H9 (cell line): ENCODE measurements at regions not wholly inside any gene's neighbourhood (a gene's known extent, or its start where the extent isn't known, plus 50 kb on each side); places are given as distances from the start of the nearest gene placed in this dataset.
"Not testable (repeated sequence)": the region's sequence is repeated elsewhere in the genome, so short reads cannot be mapped to it uniquely, and the experiment has no call there.

Experiments
- DNase-seq: peaks from one replicate; pipeline ENCODE4 v3.0.0-alpha.2; 2017
- H2AFZ ChIP-seq: one replicate; pipeline ENCODE4 v1.6.1; 2013; ENCODE audit warnings: mild to moderate bottlenecking, low read length, control low read depth, moderate library complexity
- H2AK5ac ChIP-seq: 2 replicates; pipeline ENCODE4 v1.6.1; 2013; ENCODE audit warnings: low read length, control low read depth, mixed read lengths; ENCODE audit not compliant: insufficient read length
- H2BK120ac ChIP-seq: one replicate; pipeline ENCODE4 v1.6.1; 2013; ENCODE audit warnings: low read depth, mild to moderate bottlenecking, low read length, control low read depth, inconsistent platforms; ENCODE audit not compliant: poor library complexity, severe bottlenecking
- H2BK12ac ChIP-seq: 2 replicates; pipeline ENCODE4 v1.6.1; 2013; ENCODE audit warnings: low read length, control low read depth, mixed read lengths, low read depth; ENCODE audit not compliant: insufficient read length
- H2BK15ac ChIP-seq: 2 replicates; pipeline ENCODE4 v1.6.1; 2013; ENCODE audit warnings: low read depth, low read length, control low read depth
- H2BK20ac ChIP-seq: one replicate; pipeline ENCODE4 v1.6.1; 2013; ENCODE audit warnings: low read depth, mild to moderate bottlenecking, low read length, control low read depth, inconsistent platforms; ENCODE audit not compliant: poor library complexity, severe bottlenecking
- H2BK5ac ChIP-seq: 2 replicates; pipeline ENCODE4 v1.6.1; 2013; ENCODE audit warnings: low read length, control low read depth, mixed read lengths; ENCODE audit not compliant: insufficient read length
- H3K14ac ChIP-seq: 2 replicates; pipeline ENCODE4 v1.6.1; 2013; ENCODE audit warnings: low read length, control low read depth; ENCODE audit not compliant: insufficient read depth
- H3K18ac ChIP-seq: 2 replicates; pipeline ENCODE4 v1.6.1; 2013; ENCODE audit warnings: low read depth, mild to moderate bottlenecking, mixed read lengths, low read length, control low read depth; ENCODE audit not compliant: insufficient read length
- H3K23ac ChIP-seq: 2 replicates; pipeline ENCODE4 v1.6.1; 2013; ENCODE audit warnings: low read length, control low read depth, mixed read lengths, low read depth; ENCODE audit not compliant: insufficient read length
- H3K23me2 ChIP-seq: 2 replicates; pipeline ENCODE4 v1.6.1; 2013; ENCODE audit warnings: low read depth, mild to moderate bottlenecking, mixed read lengths, low read length, control low read depth; ENCODE audit not compliant: insufficient read length, poor library complexity, severe bottlenecking
- H3K27ac ChIP-seq: 2 replicates; pipeline ENCODE4 v1.5.1; 2013; ENCODE audit warnings: low read length, control low read depth, mixed read lengths, low read depth; ENCODE audit not compliant: insufficient read length
- H3K27me3 ChIP-seq: 2 replicates; pipeline ENCODE4 v1.6.1; 2013; ENCODE audit warnings: low read length, control low read depth, inconsistent platforms; ENCODE audit not compliant: insufficient read depth
- H3K4ac ChIP-seq: 2 replicates; pipeline ENCODE4 v1.6.1; 2013; ENCODE audit warnings: low read depth, mild to moderate bottlenecking, control low read depth, inconsistent platforms, low read length, moderate library complexity
- H3K4me1 ChIP-seq: 2 replicates; pipeline ENCODE4 v1.6.1; 2013; ENCODE audit warnings: low read length, control low read depth, inconsistent platforms; ENCODE audit not compliant: insufficient read depth
- H3K4me2 ChIP-seq: 2 replicates; pipeline ENCODE4 v1.6.1; 2013; ENCODE audit warnings: low read length, control low read depth, mixed read lengths; ENCODE audit not compliant: insufficient read length, insufficient read depth
- H3K56ac ChIP-seq: 2 replicates; pipeline ENCODE4 v1.6.1; 2013; ENCODE audit warnings: low read depth, mild to moderate bottlenecking, mixed read lengths, low read length, control low read depth; ENCODE audit not compliant: insufficient read length
- H3K79me1 ChIP-seq: 2 replicates; pipeline ENCODE4 v1.6.1; 2013; ENCODE audit warnings: low read depth, mild to moderate bottlenecking, moderate library complexity, low read length, control low read depth, inconsistent platforms; ENCODE audit not compliant: insufficient read depth, poor library complexity, severe bottlenecking
- H3K79me2 ChIP-seq: 2 replicates; pipeline ENCODE4 v1.6.1; 2013; ENCODE audit warnings: low read length, control low read depth, inconsistent platforms; ENCODE audit not compliant: insufficient read depth
- H3K9ac ChIP-seq: 2 replicates; pipeline ENCODE4 v1.6.1; 2013; ENCODE audit warnings: low read length, control low read depth, mixed read lengths; ENCODE audit not compliant: insufficient read length; ENCODE audit errors: extremely low read depth
- H3K9me3 ChIP-seq: one replicate; pipeline ENCODE4 v1.6.1; 2013; ENCODE audit warnings: low read depth, low read length, inconsistent platforms; ENCODE audit not compliant: control insufficient read depth
- H3T11ph ChIP-seq: one replicate; pipeline ENCODE4 v1.6.1; 2013; ENCODE audit warnings: mild to moderate bottlenecking, low read length, control low read depth, inconsistent platforms
- H4K20me1 ChIP-seq: one replicate; pipeline ENCODE4 v1.6.1; 2013; ENCODE audit not compliant: control insufficient read depth, insufficient read length, insufficient read depth
- H4K5ac ChIP-seq: 2 replicates; pipeline ENCODE4 v1.6.1; 2013; ENCODE audit warnings: low read depth, mild to moderate bottlenecking, mixed read lengths, low read length, control low read depth; ENCODE audit not compliant: insufficient read length
- H4K8ac ChIP-seq: replicated peaks from 2 replicates; pipeline ENCODE4 v1.6.1; 2013; ENCODE audit warnings: low read length, control low read depth, mixed read lengths, low read depth; ENCODE audit not compliant: insufficient read length
- H4K91ac ChIP-seq: 2 replicates; pipeline ENCODE4 v1.6.1; 2013; ENCODE audit warnings: low read depth, mild to moderate bottlenecking, moderate library complexity, mixed read lengths, low read length, control low read depth; ENCODE audit not compliant: insufficient read length
- H3K27ac Mint-ChIP-seq, 3 experiments: 2 replicates in 2 of 3; 3 replicates in 1 of 3; pipeline ENCODE4 v1.8.0; 2020 to 2021; ENCODE audit warnings: mixed read lengths in 3 of 3, mild to moderate bottlenecking in 1 of 3, moderate library complexity in 1 of 3
- H3K27me3 Mint-ChIP-seq: 2 replicates; pipeline ENCODE4 v1.8.0; 2021; ENCODE audit warnings: low read depth, mild to moderate bottlenecking, moderate library complexity, mixed read lengths
- H3K36me3 Mint-ChIP-seq, 3 experiments: 2 replicates in 2 of 3; 3 replicates in 1 of 3; pipeline ENCODE4 v1.8.0; 2020 to 2021; ENCODE audit warnings: low read depth in 3 of 3, mixed read lengths in 3 of 3; ENCODE audit not compliant: insufficient read depth in 1 of 3
- H3K4me1 Mint-ChIP-seq, 2 experiments: 2 replicates each; pipeline ENCODE4 v1.8.0; 2020; ENCODE audit warnings: mixed read lengths in 2 of 2
- H3K4me3 Mint-ChIP-seq, 2 experiments: 2 replicates in 1 of 2; 3 replicates in 1 of 2; pipeline ENCODE4 v1.8.0; 2020 to 2021; ENCODE audit warnings: mild to moderate bottlenecking in 2 of 2, mixed read lengths in 2 of 2, moderate library complexity in 1 of 2
- H3K9me3 Mint-ChIP-seq, 2 experiments: 2 replicates in 1 of 2; 3 replicates in 1 of 2; pipeline ENCODE4 v1.8.0; 2020; ENCODE audit warnings: mild to moderate bottlenecking in 2 of 2, mixed read lengths in 2 of 2, moderate library complexity in 1 of 2
- CTCF ChIP-seq: fragments of 200-600 bp; sonication (generic); conservative IDR thresholded peaks from 3 replicates; pipeline ENCODE4 v1.8.0; 2021; ENCODE audit warnings: antibody characterized with exemption, mild to moderate bottlenecking
- WGBS: extraction: QIAGEN DNeasy Blood & Tissue Kit; methylation state at CpG from one replicate; pipeline ENCODE4 v1.1.7; 2013; ENCODE audit warnings: missing lambda C conversion rate, low lambda C conversion rate, mixed read lengths; ENCODE audit not compliant: insufficient read length; ENCODE audit errors: extremely low coverage; 5-methylcytosine and 5-hydroxymethylcytosine counted together

GRCh38 chr17:83026311-83026811, 53.0 kb upstream of the METRNL start:
- Histone ChIP-seq H3K27ac (no peak overlapping the region), H3T11ph (no peak overlapping the region), H3K23ac (no peak overlapping the region), H4K91ac (no peak overlapping the region), H3K4me1 (no peaks in the 10 kb centered on the region), H3K23me2 (no peaks in the 10 kb centered on the region), H3K79me1 (no peaks in the 10 kb centered on the region), H4K8ac (no peak overlapping the region), H4K20me1 (no peaks in the 10 kb centered on the region), H2BK20ac (no peak overlapping the region), H3K14ac (0 out of 2 replicates have a peak overlapping the region, but pooled peaks have one; percentile 13), H2BK120ac (no peak overlapping the region), H3K56ac (no peak overlapping the region), H3K18ac (no peak overlapping the region), H3K27me3 (no peaks in the 10 kb centered on the region), H3K9me3 (peaks cover 6% of the 10 kb centered on the region), H2BK15ac (no peak overlapping the region), H2AK5ac (no peak overlapping the region), H4K5ac (no peak overlapping the region), H3K79me2 (no peaks in the 10 kb centered on the region), H2BK12ac (no peak overlapping the region), H2AFZ (no peak overlapping the region), H2BK5ac (no peak overlapping the region), H3K9ac (no peak overlapping the region), H3K4ac (no peak overlapping the region), H3K4me2 (no peak overlapping the region)
- Mint-ChIP-seq H3K27me3 (peaks cover 1% of the 10 kb centered on the region; the same call in 1 of the 2 replicates), H3K36me3 (peaks cover 16 to 21% (median 19%) of the 10 kb centered on the region in 3 experiments), H3K4me3 (no peak overlapping the region), H3K27ac (no peak overlapping the region; a peak in 1 of 7 replicates), H3K9me3 (peaks cover 9 to 12% of the 10 kb centered on the region in 2 experiments; a peak in 2 of 5 replicates), H3K4me1 (peaks cover 6 to 7% of the 10 kb centered on the region in 2 experiments)
- WGBS = no CpG with 5 or more reads among the region's 14 CpGs
- no peak for DNase-seq
- TF ChIP-seq CTCF = no peak

GRCh38 chr17:83026921-83027320, 52.5 kb upstream of the METRNL start:
- Mint-ChIP-seq H3K27ac (0 out of 7 replicates have a peak overlapping the region, but pooled peaks of 1 of the 3 experiments have one; percentile 74), H3K36me3 (peaks cover 16 to 27% (median 21%) of the 10 kb centered on the region in 3 experiments), H3K9me3 (peaks cover 9 to 12% of the 10 kb centered on the region in 2 experiments; a peak in 2 of 5 replicates)
- not testable (repeated sequence) for H2BK5ac ChIP-seq, H2BK12ac ChIP-seq, H3T11ph ChIP-seq, H3K9ac ChIP-seq, H4K5ac ChIP-seq, H2BK15ac ChIP-seq, H3K27ac ChIP-seq, H4K8ac ChIP-seq, H3K4me2 ChIP-seq, H3K4me1 Mint-ChIP-seq, H2BK120ac ChIP-seq, H3K4me3 Mint-ChIP-seq, H4K91ac ChIP-seq, H2AFZ ChIP-seq, H3K23me2 ChIP-seq, DNase-seq, H3K27me3 ChIP-seq, H3K4ac ChIP-seq, H3K79me1 ChIP-seq, H2BK20ac ChIP-seq, H3K4me1 ChIP-seq, H2AK5ac ChIP-seq, H3K23ac ChIP-seq, H3K79me2 ChIP-seq, H3K18ac ChIP-seq, H3K9me3 ChIP-seq, H3K56ac ChIP-seq, H4K20me1 ChIP-seq, H3K27me3 Mint-ChIP-seq, H3K14ac ChIP-seq
- no CpG with 5 or more reads among the region's 11 CpGs for WGBS
